HL-60 (cell line): ENCODE measurements at regions not wholly inside any gene's neighbourhood (a gene's known extent, or its start where the extent isn't known, plus 50 kb on each side); places are given as distances from the start of the nearest gene placed in this dataset.

Source experiments
- TF ChIP-seq, protein P1 (sequence below): IDR thresholded peaks from one replicate; pipeline ENCODE4 v1.5.1; 2011; ENCODE audit warnings: low read length, control low read depth, inconsistent platforms; ENCODE audit not compliant: insufficient read depth
- TF ChIP-seq, protein P2 (sequence below): IDR thresholded peaks from 2 replicates; pipeline ENCODE4 v1.6.1; 2012; ENCODE audit warnings: low read depth; ENCODE audit not compliant: insufficient replicate concordance

DNA sequence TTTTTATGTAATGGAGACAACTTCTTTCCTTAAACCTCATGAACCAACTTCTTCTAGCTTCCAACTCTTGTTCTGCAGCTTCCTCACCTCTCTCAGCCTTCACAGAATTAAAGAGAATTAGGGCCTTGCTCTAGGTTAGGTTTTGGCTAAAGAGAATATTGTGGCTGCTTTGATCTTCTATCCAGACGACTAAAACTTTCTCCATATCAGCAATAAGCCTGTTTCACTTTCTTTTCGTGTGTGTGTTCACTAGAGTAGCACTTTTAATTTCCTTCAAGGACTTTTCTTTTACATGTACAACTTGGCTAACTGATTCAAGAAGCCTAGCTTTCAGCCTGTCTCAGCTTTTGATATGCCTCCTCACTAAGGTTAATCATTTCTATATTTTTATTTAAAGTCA lies 596.1 kb upstream of the NRSN1 start:
- TF ChIP-seq, protein P1, sequence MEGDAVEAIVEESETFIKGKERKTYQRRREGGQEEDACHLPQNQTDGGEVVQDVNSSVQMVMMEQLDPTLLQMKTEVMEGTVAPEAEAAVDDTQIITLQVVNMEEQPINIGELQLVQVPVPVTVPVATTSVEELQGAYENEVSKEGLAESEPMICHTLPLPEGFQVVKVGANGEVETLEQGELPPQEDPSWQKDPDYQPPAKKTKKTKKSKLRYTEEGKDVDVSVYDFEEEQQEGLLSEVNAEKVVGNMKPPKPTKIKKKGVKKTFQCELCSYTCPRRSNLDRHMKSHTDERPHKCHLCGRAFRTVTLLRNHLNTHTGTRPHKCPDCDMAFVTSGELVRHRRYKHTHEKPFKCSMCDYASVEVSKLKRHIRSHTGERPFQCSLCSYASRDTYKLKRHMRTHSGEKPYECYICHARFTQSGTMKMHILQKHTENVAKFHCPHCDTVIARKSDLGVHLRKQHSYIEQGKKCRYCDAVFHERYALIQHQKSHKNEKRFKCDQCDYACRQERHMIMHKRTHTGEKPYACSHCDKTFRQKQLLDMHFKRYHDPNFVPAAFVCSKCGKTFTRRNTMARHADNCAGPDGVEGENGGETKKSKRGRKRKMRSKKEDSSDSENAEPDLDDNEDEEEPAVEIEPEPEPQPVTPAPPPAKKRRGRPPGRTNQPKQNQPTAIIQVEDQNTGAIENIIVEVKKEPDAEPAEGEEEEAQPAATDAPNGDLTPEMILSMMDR = no peak
- TF ChIP-seq, protein P2, sequence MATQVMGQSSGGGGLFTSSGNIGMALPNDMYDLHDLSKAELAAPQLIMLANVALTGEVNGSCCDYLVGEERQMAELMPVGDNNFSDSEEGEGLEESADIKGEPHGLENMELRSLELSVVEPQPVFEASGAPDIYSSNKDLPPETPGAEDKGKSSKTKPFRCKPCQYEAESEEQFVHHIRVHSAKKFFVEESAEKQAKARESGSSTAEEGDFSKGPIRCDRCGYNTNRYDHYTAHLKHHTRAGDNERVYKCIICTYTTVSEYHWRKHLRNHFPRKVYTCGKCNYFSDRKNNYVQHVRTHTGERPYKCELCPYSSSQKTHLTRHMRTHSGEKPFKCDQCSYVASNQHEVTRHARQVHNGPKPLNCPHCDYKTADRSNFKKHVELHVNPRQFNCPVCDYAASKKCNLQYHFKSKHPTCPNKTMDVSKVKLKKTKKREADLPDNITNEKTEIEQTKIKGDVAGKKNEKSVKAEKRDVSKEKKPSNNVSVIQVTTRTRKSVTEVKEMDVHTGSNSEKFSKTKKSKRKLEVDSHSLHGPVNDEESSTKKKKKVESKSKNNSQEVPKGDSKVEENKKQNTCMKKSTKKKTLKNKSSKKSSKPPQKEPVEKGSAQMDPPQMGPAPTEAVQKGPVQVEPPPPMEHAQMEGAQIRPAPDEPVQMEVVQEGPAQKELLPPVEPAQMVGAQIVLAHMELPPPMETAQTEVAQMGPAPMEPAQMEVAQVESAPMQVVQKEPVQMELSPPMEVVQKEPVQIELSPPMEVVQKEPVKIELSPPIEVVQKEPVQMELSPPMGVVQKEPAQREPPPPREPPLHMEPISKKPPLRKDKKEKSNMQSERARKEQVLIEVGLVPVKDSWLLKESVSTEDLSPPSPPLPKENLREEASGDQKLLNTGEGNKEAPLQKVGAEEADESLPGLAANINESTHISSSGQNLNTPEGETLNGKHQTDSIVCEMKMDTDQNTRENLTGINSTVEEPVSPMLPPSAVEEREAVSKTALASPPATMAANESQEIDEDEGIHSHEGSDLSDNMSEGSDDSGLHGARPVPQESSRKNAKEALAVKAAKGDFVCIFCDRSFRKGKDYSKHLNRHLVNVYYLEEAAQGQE = no peak
